Omental fat pad (tissue), 3 donors: ENCODE measurements at regions not wholly inside any gene's neighbourhood (a gene's known extent, or its start where the extent isn't known, plus 50 kb on each side); places are given as distances from the start of the nearest gene placed in this dataset.

Experiments used
- ATAC-seq: fragments of 150-250 bp; one replicate; pipeline ENCODE4 v1.9.1; 2016; ENCODE audit warnings: mild to moderate bottlenecking, moderate library complexity; ENCODE audit not compliant: low FRiP score
- DNase-seq: peaks from one replicate; pipeline ENCODE4 v3.0.0-alpha.2; 2019; ENCODE audit warnings: low spot score
- TF ChIP-seq, protein P1 (sequence below), 3 donors: fragments of 450-650 bp; IDR thresholded peaks; one replicate each; pipeline ENCODE4 v1.5.1; 2016 to 2017; ENCODE audit warnings: antibody characterized with exemption in 3 of 3, mild to moderate bottlenecking in 3 of 3, moderate library complexity in 2 of 3

- TF ChIP-seq, protein P1, sequence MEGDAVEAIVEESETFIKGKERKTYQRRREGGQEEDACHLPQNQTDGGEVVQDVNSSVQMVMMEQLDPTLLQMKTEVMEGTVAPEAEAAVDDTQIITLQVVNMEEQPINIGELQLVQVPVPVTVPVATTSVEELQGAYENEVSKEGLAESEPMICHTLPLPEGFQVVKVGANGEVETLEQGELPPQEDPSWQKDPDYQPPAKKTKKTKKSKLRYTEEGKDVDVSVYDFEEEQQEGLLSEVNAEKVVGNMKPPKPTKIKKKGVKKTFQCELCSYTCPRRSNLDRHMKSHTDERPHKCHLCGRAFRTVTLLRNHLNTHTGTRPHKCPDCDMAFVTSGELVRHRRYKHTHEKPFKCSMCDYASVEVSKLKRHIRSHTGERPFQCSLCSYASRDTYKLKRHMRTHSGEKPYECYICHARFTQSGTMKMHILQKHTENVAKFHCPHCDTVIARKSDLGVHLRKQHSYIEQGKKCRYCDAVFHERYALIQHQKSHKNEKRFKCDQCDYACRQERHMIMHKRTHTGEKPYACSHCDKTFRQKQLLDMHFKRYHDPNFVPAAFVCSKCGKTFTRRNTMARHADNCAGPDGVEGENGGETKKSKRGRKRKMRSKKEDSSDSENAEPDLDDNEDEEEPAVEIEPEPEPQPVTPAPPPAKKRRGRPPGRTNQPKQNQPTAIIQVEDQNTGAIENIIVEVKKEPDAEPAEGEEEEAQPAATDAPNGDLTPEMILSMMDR (IDR thresholded peaks at IDR 0.05): no peak
- DNase-seq (no peak), ATAC-seq (no peak)
These were observed 379.0 kb upstream of the RNF32 start for GRCh38 chr7:156261581-156261980.

- DNase-seq (no peak), ATAC-seq (no peak)
- TF ChIP-seq, protein P1 (IDR thresholded peaks at IDR 0.05): no peak
These were observed 382.7 kb upstream of the RNF32 start for GRCh38 chr7:156257904-156258303.

- DNase-seq: no peak
- TF ChIP-seq, protein P1 (IDR thresholded peaks at IDR 0.05): no peak
- no peak for ATAC-seq
These were observed 384.9 kb upstream of the RNF32 start for GRCh38 chr7:156255635-156256034.

DNA sequence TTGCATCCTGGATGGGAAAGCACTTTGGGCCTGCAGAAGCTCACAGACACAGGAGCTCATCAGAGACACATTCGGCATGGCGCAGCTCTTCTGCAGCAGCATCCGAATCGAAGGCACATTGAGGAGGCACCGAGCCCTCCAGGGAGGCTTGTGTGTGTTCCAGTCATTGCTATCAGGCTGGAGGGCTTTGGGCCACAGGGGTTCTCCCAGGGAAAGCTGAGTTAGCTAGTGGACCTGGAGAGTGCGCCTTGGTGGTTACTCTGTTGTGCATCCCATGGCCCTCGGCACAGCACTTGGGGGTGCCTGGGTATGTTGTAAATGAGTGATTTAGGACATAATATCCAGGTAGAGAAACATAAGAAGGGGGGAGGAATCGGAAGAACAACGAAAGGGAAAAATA lies 388.7 kb upstream of the RNF32 start:
- ATAC-seq (no peak), DNase-seq (no peak)
- TF ChIP-seq, protein P1 (IDR thresholded peaks at IDR 0.05): no peak

GRCh38 chr7:156240532-156240931 lies 400.0 kb upstream of the RNF32 start:
- TF ChIP-seq, protein P1 (IDR thresholded peaks at IDR 0.05): no peak
- DNase-seq (no peak), ATAC-seq (no peak)

- DNase-seq (no peak), ATAC-seq (no peak)
- TF ChIP-seq, protein P1 (IDR thresholded peaks at IDR 0.05): no peak
These were observed 402.0 kb upstream of the RNF32 start for GRCh38 chr7:156238366-156239133.

GRCh38 chr7:156237614-156238013 lies 403.0 kb upstream of the RNF32 start:
- ATAC-seq: no peak
- TF ChIP-seq, protein P1 (IDR thresholded peaks at IDR 0.05): no peak
- DNase-seq: no peak
